HEK293T (cell line): ENCODE measurements at regions not wholly inside any gene's neighbourhood (a gene's known extent, or its start where the extent isn't known, plus 50 kb on each side); places are given as distances from the start of the nearest gene placed in this dataset.

Experiments used
- ARNT ChIP-seq: fragments of 450-650 bp; IDR thresholded peaks from 2 replicates; pipeline ENCODE4 v1.6.1; 2017; ENCODE audit warnings: mild to moderate bottlenecking
- BHLHE40 ChIP-seq: fragments of 450-650 bp; IDR thresholded peaks from 2 replicates; pipeline ENCODE4 v1.6.1; 2016; ENCODE audit warnings: mild to moderate bottlenecking, moderate library complexity, borderline replicate concordance
- FOXK2 ChIP-seq: fragments of 450-650 bp; IDR thresholded peaks from 2 replicates; pipeline ENCODE4 v1.6.1; 2016; ENCODE audit warnings: mild to moderate bottlenecking
- L3MBTL2 ChIP-seq: fragments of 450-650 bp; conservative IDR thresholded peaks from 2 replicates; pipeline ENCODE4 v1.6.1; 2016; ENCODE audit warnings: mild to moderate bottlenecking
- SP1 ChIP-seq: fragments of 450-650 bp; IDR thresholded peaks from 2 replicates; pipeline ENCODE4 v1.6.1; 2017
- SUZ12 ChIP-seq: fragments of 450-650 bp; IDR thresholded peaks from 2 replicates; pipeline ENCODE4 v1.6.1; 2016; ENCODE audit warnings: mild to moderate bottlenecking

- TF ChIP-seq SUZ12 (no peak), FOXK2 (no peak), BHLHE40 (no peak), L3MBTL2 (no peak), ARNT (no peak), SP1 (no peak)
Measured at GRCh38 chr6:40961831-40962230, 77.2 kb downstream of the UNC5CL start.
